K562 (cell line): ENCODE measurements at regions not wholly inside any gene's neighbourhood (a gene's known extent, or its start where the extent isn't known, plus 50 kb on each side); places are given as distances from the start of the nearest gene placed in this dataset.

Experiments
- FOXM1 ChIP-seq, 2 experiments: fragments of 450-650 bp in 1 of 2; sonication (generic) in 1 of 2; formaldehyde crosslinking in 1 of 2; IDR thresholded peaks; 2 replicates each; pipeline versions ENCODE4 v1.6.1 to v1.9.0; 2017 to 2022; ENCODE audit warnings: low read depth in 2 of 2, mild to moderate bottlenecking in 2 of 2, missing genetic modification reagents in 1 of 2, moderate library complexity in 1 of 2
- LARP7 ChIP-seq: fragments of 450-650 bp; IDR thresholded peaks from 2 replicates; pipeline ENCODE4 v1.6.1; 2016
- POLR2AphosphoS5 ChIP-seq: IDR thresholded peaks from 2 replicates; pipeline ENCODE4 v1.6.1; 2011; ENCODE audit warnings: mild to moderate bottlenecking, low read depth, low read length, moderate library complexity; ENCODE audit not compliant: control insufficient read depth, insufficient read depth
- SRSF7 ChIP-seq: fragments of 200-400 bp; formaldehyde crosslinking; optimal IDR thresholded peaks from 2 replicates; pipeline ENCODE3; 2017; ENCODE audit warnings: mild to moderate bottlenecking, low read depth, low read length
- ZKSCAN3 ChIP-seq: fragments of 250-450 bp; sonication (Bioruptor Pico); IDR thresholded peaks from 2 replicates; pipeline ENCODE4 v1.4.0; 2020
- ZNF143 ChIP-seq: sonication (generic); formaldehyde crosslinking; IDR thresholded peaks from 2 replicates; pipeline ENCODE4 v1.9.0; 2022; ENCODE audit warnings: mild to moderate bottlenecking, missing genetic modification reagents
- TF ChIP-seq, protein P1 (sequence below): conservative IDR thresholded peaks from 2 replicates; pipeline ENCODE4 v1.6.1; 2011; ENCODE audit warnings: low read depth, mild to moderate bottlenecking, low read length; ENCODE audit not compliant: control insufficient read depth

GRCh38 chr2:34102339-34102738 is 503.2 kb upstream of the FAM98A start:
- TF ChIP-seq, protein P1, sequence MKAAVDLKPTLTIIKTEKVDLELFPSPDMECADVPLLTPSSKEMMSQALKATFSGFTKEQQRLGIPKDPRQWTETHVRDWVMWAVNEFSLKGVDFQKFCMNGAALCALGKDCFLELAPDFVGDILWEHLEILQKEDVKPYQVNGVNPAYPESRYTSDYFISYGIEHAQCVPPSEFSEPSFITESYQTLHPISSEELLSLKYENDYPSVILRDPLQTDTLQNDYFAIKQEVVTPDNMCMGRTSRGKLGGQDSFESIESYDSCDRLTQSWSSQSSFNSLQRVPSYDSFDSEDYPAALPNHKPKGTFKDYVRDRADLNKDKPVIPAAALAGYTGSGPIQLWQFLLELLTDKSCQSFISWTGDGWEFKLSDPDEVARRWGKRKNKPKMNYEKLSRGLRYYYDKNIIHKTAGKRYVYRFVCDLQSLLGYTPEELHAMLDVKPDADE, result no peak
- TF ChIP-seq POLR2AphosphoS5, result no peak
- TF ChIP-seq FOXM1 (IDR thresholded peaks at IDR 0.05; ENCODE audit: low read depth), result no peak
- no peak for TF ChIP-seq FOXM1 (CRISPR knock-in tag; IDR thresholded peaks at IDR 0.05; ENCODE audit: low read depth)
- TF ChIP-seq ZNF143 (CRISPR knock-in tag), result no peak
- TF ChIP-seq ZKSCAN3 (CRISPR knock-in tag), result no peak
- TF ChIP-seq LARP7, result no peak
- no peak for TF ChIP-seq SRSF7
